ENCODE measurements at regions not wholly inside any gene's neighbourhood (a gene's known extent, or its start where the extent isn't known, plus 50 kb on each side); places are given as distances from the start of the nearest gene placed in this dataset.

GRCh38 chr13:50599046-50599445 is 244.4 kb downstream of the DLEU7 start:
- DNase-seq (ENCODE audit: low read depth, low spot score): no peak
- TF ChIP-seq CTCF (IDR thresholded peaks at IDR 0.05; ENCODE audit: low read depth, low read length): no peak
- in situ Hi-C loops (cut with HindIII; ENCODE audit: low sequenced_read_pairs): no loop called here
- no peak overlapping the region for H3K4me3 ChIP-seq (ENCODE audit: low read depth, low read length)

- TF ChIP-seq CTCF (IDR thresholded peaks at IDR 0.05; ENCODE audit: low read depth, low read length): no peak
- DNase-seq (ENCODE audit: low read depth, low spot score): no peak
- in situ Hi-C loops (cut with HindIII; ENCODE audit: low sequenced_read_pairs): no loop called here
- H3K4me3 ChIP-seq (ENCODE audit: low read depth, low read length): no peak overlapping the region
Observed at GRCh38 chr13:50599927-50600326, 243.6 kb downstream of the DLEU7 start.

GRCh38 chr13:50608370-50608769 is 235.1 kb downstream of the DLEU7 start:
- TF ChIP-seq CTCF (IDR thresholded peaks at IDR 0.05; ENCODE audit: low read depth, low read length): no peak
- DNase-seq (ENCODE audit: low read depth, low spot score): no peak
- H3K4me3 ChIP-seq (ENCODE audit: low read depth, low read length): no peak overlapping the region
- in situ Hi-C loops (cut with HindIII; ENCODE audit: low sequenced_read_pairs): no loop called here

- H3K4me3 ChIP-seq (ENCODE audit: low read depth, low read length): no peak overlapping the region
- in situ Hi-C loops (cut with HindIII; ENCODE audit: low sequenced_read_pairs): no loop called here
- TF ChIP-seq CTCF (IDR thresholded peaks at IDR 0.05; ENCODE audit: low read depth, low read length): no peak
- no peak for DNase-seq (ENCODE audit: low read depth, low spot score)
Observed at GRCh38 chr13:50609011-50609410, 234.5 kb downstream of the DLEU7 start.

- no peak for TF ChIP-seq CTCF (IDR thresholded peaks at IDR 0.05; ENCODE audit: low read depth, low read length)
- no peak overlapping the region for H3K4me3 ChIP-seq (ENCODE audit: low read depth, low read length)
- DNase-seq (ENCODE audit: low read depth, low spot score): no peak
- in situ Hi-C loops (cut with HindIII; ENCODE audit: low sequenced_read_pairs): no loop called here
Observed at GRCh38 chr13:50610238-50610637, 233.3 kb downstream of the DLEU7 start.

- no peak overlapping the region for H3K4me3 ChIP-seq (ENCODE audit: low read depth, low read length)
- no peak for TF ChIP-seq CTCF (IDR thresholded peaks at IDR 0.05; ENCODE audit: low read depth, low read length)
- in situ Hi-C loops (cut with HindIII; ENCODE audit: low sequenced_read_pairs): no loop called here
- DNase-seq (ENCODE audit: low read depth, low spot score): no peak
Observed at GRCh38 chr13:50611117-50611781, 232.2 kb downstream of the DLEU7 start.

Measured in astrocyte of the spinal cord (primary cell).